ENCODE measurements at regions not wholly inside any gene's neighbourhood (a gene's known extent, or its start where the extent isn't known, plus 50 kb on each side); places are given as distances from the start of the nearest gene placed in this dataset.

- Histone ChIP-seq H3K4me3 (no peak overlapping the region), H2AFZ (no peak overlapping the region), H3K27me3 (no peaks in the 10 kb centered on the region), H3K27ac (no peak overlapping the region), H3K9me3 (ENCODE audit: low read depth) (no peaks in the 10 kb centered on the region), H4K20me1 (ENCODE audit: insufficient read depth, poor library complexity, severe bottlenecking) (no peaks in the 10 kb centered on the region), H3K4me2 (no peak overlapping the region), H3K36me3 (replicated peaks; ENCODE audit: insufficient read depth, low read depth) (no peaks in the 10 kb centered on the region), H3K79me2 (no peaks in the 10 kb centered on the region), H3K9me2 (replicated peaks; ENCODE audit: insufficient read depth) (no peaks in the 10 kb centered on the region), H3K4me1 (ENCODE audit: insufficient read depth) (no peaks in the 10 kb centered on the region)
- no peak for DNase-seq (ENCODE audit: low spot score)
- 83% methylated on average over 1 of the region's 1 CpG for WGBS (ENCODE audit: low lambda C conversion rate, missing lambda C conversion rate)
- TF ChIP-seq EZH2 (IDR thresholded peaks at IDR 0.05; ENCODE audit: borderline replicate concordance) (no peak), EZH2phosphoT487 (IDR thresholded peaks at IDR 0.05; ENCODE audit: low read depth, severe bottlenecking, unreplicated experiment) (no peak), CTCF (IDR thresholded peaks at IDR 0.05; ENCODE audit: poor library complexity) (no peak)
Observed at GRCh38 chr2:52035391-52035790, 1003.5 kb upstream of the NRXN1 start.

GRCh38 chr2:52034706-52035105 lies 1002.8 kb upstream of the NRXN1 start:
- no peak overlapping the region for H3K4me3 ChIP-seq
- H3K9me2 ChIP-seq (replicated peaks; ENCODE audit: insufficient read depth): no peaks in the 10 kb centered on the region
- no peaks in the 10 kb centered on the region for H3K27me3 ChIP-seq
- H3K9me3 ChIP-seq (ENCODE audit: low read depth): no peaks in the 10 kb centered on the region
- no peaks in the 10 kb centered on the region for H4K20me1 ChIP-seq (ENCODE audit: insufficient read depth, poor library complexity, severe bottlenecking)
- no peaks in the 10 kb centered on the region for H3K4me1 ChIP-seq (ENCODE audit: insufficient read depth)
- H3K27ac ChIP-seq: no peak overlapping the region
- no peaks in the 10 kb centered on the region for H3K36me3 ChIP-seq (replicated peaks; ENCODE audit: insufficient read depth, low read depth)
- 46% methylated on average over 2 of the region's 2 CpGs for WGBS (ENCODE audit: low lambda C conversion rate, missing lambda C conversion rate)
- H2AFZ ChIP-seq: no peak overlapping the region
- no peak for DNase-seq (ENCODE audit: low spot score)
- TF ChIP-seq CTCF (IDR thresholded peaks at IDR 0.05; ENCODE audit: poor library complexity): no peak
- TF ChIP-seq EZH2 (IDR thresholded peaks at IDR 0.05; ENCODE audit: borderline replicate concordance): no peak
- no peak for TF ChIP-seq EZH2phosphoT487 (IDR thresholded peaks at IDR 0.05; ENCODE audit: low read depth, severe bottlenecking, unreplicated experiment)
- H3K4me2 ChIP-seq: no peak overlapping the region
- no peaks in the 10 kb centered on the region for H3K79me2 ChIP-seq

GRCh38 chr2:52022006-52022405 lies 990.1 kb upstream of the NRXN1 start:
- DNase-seq (ENCODE audit: low spot score): no peak
- H4K20me1 ChIP-seq (ENCODE audit: insufficient read depth, poor library complexity, severe bottlenecking): no peaks in the 10 kb centered on the region
- no peaks in the 10 kb centered on the region for H3K9me2 ChIP-seq (replicated peaks; ENCODE audit: insufficient read depth)
- TF ChIP-seq CTCF (IDR thresholded peaks at IDR 0.05; ENCODE audit: poor library complexity) (no peak), EZH2phosphoT487 (IDR thresholded peaks at IDR 0.05; ENCODE audit: low read depth, severe bottlenecking, unreplicated experiment) (no peak), EZH2 (IDR thresholded peaks at IDR 0.05; ENCODE audit: borderline replicate concordance) (no peak)
- no peak overlapping the region for H3K4me3 ChIP-seq
- H3K27ac ChIP-seq: no peak overlapping the region
- H3K79me2 ChIP-seq: no peaks in the 10 kb centered on the region
- no peak overlapping the region for H2AFZ ChIP-seq
- no peaks in the 10 kb centered on the region for H3K36me3 ChIP-seq (replicated peaks; ENCODE audit: insufficient read depth, low read depth)
- no peaks in the 10 kb centered on the region for H3K4me1 ChIP-seq (ENCODE audit: insufficient read depth)
- H3K9me3 ChIP-seq (ENCODE audit: low read depth): no peaks in the 10 kb centered on the region
- H3K4me2 ChIP-seq: no peak overlapping the region
- WGBS (ENCODE audit: low lambda C conversion rate, missing lambda C conversion rate): 80% methylated on average over 3 of the region's 3 CpGs
- H3K27me3 ChIP-seq: no peaks in the 10 kb centered on the region
